Right ventricle myocardium inferior (tissue), 1 donor: ENCODE measurements at regions not wholly inside any gene's neighbourhood (a gene's known extent, or its start where the extent isn't known, plus 50 kb on each side); places are given as distances from the start of the nearest gene placed in this dataset.

Experiments used
- ATAC-seq: fragments of 200-7000 bp; cut with Tn5 transposase; one replicate; pipeline ENCODE4 v1.9.1; 2020; ENCODE audit warnings: mild to moderate bottlenecking, moderate library complexity
- DNase-seq: peaks from one replicate; pipeline ENCODE4 v3.0.0; 2021; ENCODE audit errors: missing footprints
- intact Hi-C: fragments of 100-400 bp; cut with DNase I; formaldehyde crosslinking; loops from one replicate; pipeline ENCODE4 v1.11.0; 2022
- donor health status: DM: no; HTN: yes; CAD: no; lungs with severe emphysema.

DNA sequence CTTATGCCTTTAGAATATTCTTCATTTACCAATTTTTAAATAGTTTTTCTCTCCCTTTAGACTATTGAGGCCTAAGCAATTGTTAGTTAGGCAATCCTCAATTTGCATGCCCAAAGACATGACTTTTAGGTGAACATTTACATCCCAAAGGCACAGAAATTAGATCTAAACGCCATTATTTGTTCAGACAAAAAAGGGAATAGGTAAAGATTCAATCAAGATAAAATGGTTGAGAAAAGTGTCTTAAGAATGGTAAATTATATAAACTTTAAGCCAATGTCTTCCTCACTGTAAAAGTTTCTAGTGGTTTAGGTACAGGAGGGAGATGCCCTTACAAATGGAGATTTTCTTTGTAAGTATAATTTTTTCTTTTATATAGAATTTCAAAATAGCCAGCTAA is 50.2 kb upstream of the MME start:
- ATAC-seq (no peak), DNase-seq (no peak)
- intact Hi-C loops, result no loop called here

- intact Hi-C loops, result no loop called here
- ATAC-seq (no peak), DNase-seq (no peak)
These were observed 53.0 kb upstream of the MME start for GRCh38 chr3:155026999-155027591.

GRCh38 chr3:155024006-155024638 is 56.0 kb upstream of the MME start:
- DNase-seq (no peak), ATAC-seq (no peak)
- intact Hi-C loops, result no loop called here

GRCh38 chr3:155022896-155023295 is 57.2 kb upstream of the MME start:
- intact Hi-C loops, result no loop called here
- ATAC-seq (no peak), DNase-seq (no peak)

DNA sequence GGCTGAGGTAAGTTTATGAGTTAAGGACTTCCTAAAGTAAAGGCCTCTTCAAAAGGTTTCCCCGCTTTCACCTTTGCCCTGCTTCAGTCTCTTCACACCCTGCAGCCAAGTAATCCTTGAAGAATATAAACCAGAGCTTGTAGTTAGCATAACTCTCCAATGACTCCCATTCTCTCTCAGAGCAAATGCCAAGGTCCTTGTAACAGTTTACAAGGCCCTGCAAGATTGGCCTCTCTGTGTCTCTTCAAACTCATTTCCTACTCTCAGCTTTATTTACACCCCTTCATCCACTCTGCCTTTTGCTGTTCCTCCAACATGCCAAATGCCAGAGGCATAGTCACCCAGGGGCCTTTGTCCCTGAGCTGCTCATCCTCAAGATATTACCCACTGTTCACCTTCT is 60.5 kb upstream of the MME start:
- intact Hi-C loops, result no loop called here

DNA sequence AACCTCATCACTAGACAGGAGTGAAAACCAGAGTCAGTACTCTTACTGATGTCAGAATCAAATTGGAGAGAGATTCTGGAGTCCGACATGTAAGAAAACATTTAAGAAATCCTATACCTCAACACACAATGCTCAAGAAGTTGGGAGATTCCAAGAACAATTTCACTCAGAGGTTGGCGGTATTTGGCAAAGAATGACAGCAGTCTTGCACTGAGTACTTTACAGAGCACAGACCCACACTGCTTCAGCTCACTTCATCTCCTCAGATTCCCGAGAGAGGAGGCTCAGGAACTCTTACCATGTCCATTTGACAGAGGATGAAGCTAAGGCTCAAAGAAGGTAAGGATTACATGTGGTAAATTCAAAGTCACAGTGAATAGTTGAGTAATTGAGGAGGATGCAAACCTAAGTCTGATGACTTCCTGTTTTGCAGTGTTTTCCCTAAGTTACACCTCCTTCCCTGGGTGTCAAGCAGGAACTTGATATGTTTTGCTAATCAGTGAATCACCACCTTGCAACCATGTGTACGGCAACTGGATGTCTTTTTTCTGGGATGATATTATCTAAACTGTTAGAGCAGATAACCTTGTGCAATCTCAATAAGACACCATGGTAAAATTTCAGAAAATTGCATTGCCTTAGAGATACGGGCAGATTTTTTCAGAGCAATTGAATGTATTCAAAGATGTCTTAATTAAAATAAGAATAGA is 61.3 kb upstream of the MME start:
- DNase-seq (no peak), ATAC-seq (no peak)
- intact Hi-C loops, result no loop called here

More for the DNA sequence above, 60.5 kb upstream of the MME start:
- no peak for DNase-seq
- no peak for ATAC-seq

DNA sequence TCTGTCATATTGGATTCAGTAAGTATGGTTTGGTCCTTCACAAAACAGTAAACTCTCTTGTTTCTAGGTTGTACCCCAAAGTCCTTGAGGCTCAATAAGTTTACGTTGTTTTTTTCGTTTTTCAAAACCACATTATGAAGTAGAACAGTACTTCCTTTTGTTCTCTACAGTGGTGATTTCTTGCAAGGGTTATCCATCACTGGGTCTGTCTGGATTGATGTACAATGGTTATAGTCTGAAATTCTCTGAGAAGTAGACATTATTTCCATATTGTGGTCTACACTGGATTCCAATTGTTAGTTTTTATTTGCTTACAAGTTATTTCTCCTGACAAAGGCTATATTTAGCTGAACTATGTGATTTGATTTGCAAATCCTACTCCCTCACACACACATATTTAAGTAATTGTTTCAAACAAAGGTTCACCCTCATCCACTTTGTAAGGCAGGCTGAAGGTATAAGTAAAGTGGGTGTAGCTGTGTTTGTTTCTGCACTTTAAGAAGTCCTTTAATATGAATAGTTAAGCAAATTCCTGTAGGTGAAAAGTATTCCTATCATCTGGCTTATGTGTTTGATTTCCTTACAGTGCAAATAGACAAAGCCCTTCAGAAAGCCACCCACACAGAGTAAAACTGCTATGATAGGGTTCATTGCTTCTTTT is 64.2 kb upstream of the MME start:
- intact Hi-C loops, result no loop called here
- ATAC-seq (no peak), DNase-seq (no peak)

GRCh38 chr3:155014953-155015352 is 65.2 kb upstream of the MME start:
- intact Hi-C loops, result no loop called here
- DNase-seq (no peak), ATAC-seq (no peak)

DNA sequence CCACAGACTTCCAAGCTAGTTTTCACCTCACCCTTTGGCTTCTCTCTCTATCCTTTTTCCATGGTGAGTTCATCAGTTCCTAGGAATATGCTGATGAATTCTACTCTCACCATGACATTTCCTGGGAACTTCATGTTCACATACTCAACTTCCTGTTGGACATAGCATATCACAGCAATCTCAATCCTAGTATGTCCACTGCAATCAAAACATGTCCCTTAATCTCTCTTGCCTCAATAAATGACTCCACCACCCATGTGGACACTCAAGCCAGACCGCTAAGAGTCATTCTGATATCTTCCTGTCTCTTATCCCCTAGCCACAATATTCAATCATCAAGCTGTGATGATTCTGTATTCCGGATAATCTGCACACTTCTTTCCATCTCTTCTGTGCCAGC is 66.7 kb upstream of the MME start:
- ATAC-seq (no peak), DNase-seq (no peak)
- intact Hi-C loops, result no loop called here

GRCh38 chr3:155012584-155012983 is 67.5 kb upstream of the MME start:
- DNase-seq, result no peak
- no peak for ATAC-seq
- intact Hi-C loops, result no loop called here

- no peak for ATAC-seq
- intact Hi-C loops, result no loop called here
- no peak for DNase-seq
These were observed 69.7 kb upstream of the MME start for GRCh38 chr3:155010416-155010815.

- no peak for DNase-seq
- intact Hi-C loops, result no loop called here
- ATAC-seq, result no peak
These were observed 70.9 kb upstream of the MME start for GRCh38 chr3:155009217-155009616.

GRCh38 chr3:155007729-155008128 is 72.4 kb upstream of the MME start:
- intact Hi-C loops, result no loop called here
- DNase-seq, result no peak
- ATAC-seq, result no peak

GRCh38 chr3:155001289-155002010 is 78.7 kb upstream of the MME start:
- DNase-seq, result no peak
- intact Hi-C loops, result no loop called here
- ATAC-seq, result no peak

DNA sequence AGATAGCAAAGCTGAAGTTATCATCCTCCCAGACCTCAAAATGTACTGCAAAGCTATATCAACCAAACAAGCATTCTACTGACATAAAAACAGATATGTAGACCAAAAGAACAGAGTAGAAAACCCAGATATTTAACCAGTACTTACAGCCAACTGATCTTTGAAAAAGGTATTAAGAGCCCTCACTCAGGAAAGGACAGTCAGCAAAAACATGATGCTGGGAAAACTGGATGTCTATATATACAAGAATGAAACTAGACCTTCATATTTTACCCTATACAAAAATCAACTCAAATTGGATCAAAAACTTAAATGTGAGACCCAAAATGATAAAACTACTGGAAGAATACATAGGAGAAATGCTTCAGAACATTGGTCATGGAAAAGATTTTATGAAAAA is 87.5 kb upstream of the MME start:
- no peak for ATAC-seq
- intact Hi-C loops, result no loop called here
- DNase-seq, result no peak

GRCh38 chr3:154990543-154990942 is 89.6 kb upstream of the MME start:
- intact Hi-C loops, result no loop called here
- DNase-seq (no peak), ATAC-seq (no peak)

- intact Hi-C loops, result no loop called here
- ATAC-seq (no peak), DNase-seq (no peak)
These were observed 92.3 kb upstream of the MME start for GRCh38 chr3:154987846-154988245.

GRCh38 chr3:154981664-154982063 is 98.5 kb upstream of the MME start:
- intact Hi-C loops, result no loop called here
- no peak for ATAC-seq

GRCh38 chr3:154981201-154981600 is 98.9 kb upstream of the MME start:
- intact Hi-C loops, result no loop called here
- no peak for DNase-seq

More at GRCh38 chr3:154981664-154982063, 98.5 kb upstream of the MME start:
- DNase-seq, result no peak

More at GRCh38 chr3:154981201-154981600, 98.9 kb upstream of the MME start:
- no peak for ATAC-seq
